ENCODE measurements at regions not wholly inside any gene's neighbourhood (a gene's known extent, or its start where the extent isn't known, plus 50 kb on each side); places are given as distances from the start of the nearest gene placed in this dataset.

DNA sequence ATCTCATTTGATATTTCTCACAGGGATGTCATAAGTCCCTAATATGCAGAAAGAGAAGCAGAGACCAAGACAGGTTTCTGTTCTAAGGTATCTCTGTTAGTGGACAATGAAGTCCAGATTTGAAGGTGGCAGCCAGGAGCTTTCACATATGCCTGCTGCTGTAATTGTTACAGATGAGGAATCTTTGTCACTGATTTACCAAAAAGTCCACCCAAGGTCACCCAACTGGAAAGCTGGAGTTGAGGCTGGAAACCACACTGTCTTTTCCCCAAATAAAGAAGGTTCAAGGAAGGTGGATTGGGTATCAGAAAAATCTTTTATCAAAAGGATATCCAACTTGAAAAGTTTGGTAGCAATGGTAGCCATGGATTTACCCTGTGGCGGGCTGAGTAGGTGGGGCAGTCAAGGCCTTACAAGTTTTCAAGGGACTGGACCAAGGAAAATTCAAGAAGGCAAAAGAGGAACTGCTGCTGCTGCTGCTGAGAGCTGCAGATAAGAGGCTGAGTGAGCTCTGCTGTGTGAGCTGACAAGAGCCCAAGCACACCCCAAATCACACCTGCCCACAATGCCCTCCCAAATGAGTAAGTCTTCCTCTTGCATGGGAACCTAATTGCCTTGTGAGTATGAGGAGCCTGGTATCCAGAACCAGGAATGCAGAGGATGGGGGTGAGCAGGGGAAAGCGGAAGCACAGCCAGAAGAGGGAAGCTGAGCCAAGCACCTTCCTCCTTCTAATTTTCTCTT, 241.2 kb downstream of the ANAPC1 start:
- H3K4me1 ChIP-seq (ENCODE audit: control insufficient read depth, extremely low read depth, insufficient read depth, low read length): no peaks in the 10 kb centered on the region
- ChIA-PET POLR2A (no interaction called here), CTCF (interaction anchor here (0.7 to 1.2 kb wide), 2 partner anchors 11 to 825 kb away, joined by 3 read pairs; no protein-coding TSS in a partner anchor)
- no peaks in the 10 kb centered on the region for H4K20me1 ChIP-seq (replicated peaks; ENCODE audit: control insufficient read depth, extremely low read depth, insufficient read depth, low read length)
- no peaks in the 10 kb centered on the region for H3K9me3 ChIP-seq (replicated peaks; ENCODE audit: control insufficient read depth, insufficient read depth, low read length)
- BruUV-seq (replicated peaks): no TSS peak
- no peaks in the 10 kb centered on the region for H3K36me3 ChIP-seq (ENCODE audit: control insufficient read depth in 2 of 2, extremely low read depth in 1 of 2, insufficient read depth in 2 of 2, low read length in 2 of 2)
- no peaks in the 10 kb centered on the region for H3K79me2 ChIP-seq (ENCODE audit: control insufficient read depth, insufficient read depth, low read length)
- H3K4me3 ChIP-seq (replicated peaks in 1 of 3; ENCODE audit: insufficient read depth in 1 of 3, low read depth in 1 of 3, low read length in 3 of 3): no peak overlapping the region
- no peak overlapping the region for H3K4me2 ChIP-seq (ENCODE audit: insufficient read depth, low read length)
- H3K9me1 ChIP-seq (replicated peaks; ENCODE audit: control insufficient read depth, extremely low read depth, insufficient read depth, low read length): no peaks in the 10 kb centered on the region
- FAIRE-seq (no peak), DNase-seq (ENCODE audit: low read depth, low spot score) (no peak)
- TF ChIP-seq MAX (IDR thresholded peaks at IDR 0.05; ENCODE audit: insufficient read depth, insufficient read length): no peak
- TF ChIP-seq POLR2A (IDR thresholded peaks at IDR 0.05; ENCODE audit: low read depth, low read length): no peak
- TF ChIP-seq JUN (IDR thresholded peaks at IDR 0.05; ENCODE audit: borderline replicate concordance, insufficient read depth, insufficient read length, low read depth): no peak
- no peak for TF ChIP-seq EZH2 (IDR thresholded peaks at IDR 0.05; ENCODE audit: borderline replicate concordance, low read depth, low read length, severe bottlenecking)
- TF ChIP-seq MYC (IDR thresholded peaks at IDR 0.05; ENCODE audit: low read depth, low read length): no peak
- TF ChIP-seq, protein P1, sequence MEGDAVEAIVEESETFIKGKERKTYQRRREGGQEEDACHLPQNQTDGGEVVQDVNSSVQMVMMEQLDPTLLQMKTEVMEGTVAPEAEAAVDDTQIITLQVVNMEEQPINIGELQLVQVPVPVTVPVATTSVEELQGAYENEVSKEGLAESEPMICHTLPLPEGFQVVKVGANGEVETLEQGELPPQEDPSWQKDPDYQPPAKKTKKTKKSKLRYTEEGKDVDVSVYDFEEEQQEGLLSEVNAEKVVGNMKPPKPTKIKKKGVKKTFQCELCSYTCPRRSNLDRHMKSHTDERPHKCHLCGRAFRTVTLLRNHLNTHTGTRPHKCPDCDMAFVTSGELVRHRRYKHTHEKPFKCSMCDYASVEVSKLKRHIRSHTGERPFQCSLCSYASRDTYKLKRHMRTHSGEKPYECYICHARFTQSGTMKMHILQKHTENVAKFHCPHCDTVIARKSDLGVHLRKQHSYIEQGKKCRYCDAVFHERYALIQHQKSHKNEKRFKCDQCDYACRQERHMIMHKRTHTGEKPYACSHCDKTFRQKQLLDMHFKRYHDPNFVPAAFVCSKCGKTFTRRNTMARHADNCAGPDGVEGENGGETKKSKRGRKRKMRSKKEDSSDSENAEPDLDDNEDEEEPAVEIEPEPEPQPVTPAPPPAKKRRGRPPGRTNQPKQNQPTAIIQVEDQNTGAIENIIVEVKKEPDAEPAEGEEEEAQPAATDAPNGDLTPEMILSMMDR (IDR thresholded peaks at IDR 0.05; ENCODE audit: extremely low read depth in 1 of 2, insufficient read depth in 1 of 2, low read depth in 1 of 2, low read length in 2 of 2): no peak
- TF ChIP-seq POLR2AphosphoS5 (IDR thresholded peaks at IDR 0.05; ENCODE audit: insufficient read depth, low read depth, low read length): no peak
- no peak for TF ChIP-seq GATA2 (IDR thresholded peaks at IDR 0.05; ENCODE audit: insufficient read depth, insufficient read length, low read depth, low read length)
- TF ChIP-seq FOS (IDR thresholded peaks at IDR 0.05; ENCODE audit: borderline replicate concordance, insufficient read depth, low read length): no peak
- H3K27me3 ChIP-seq (ENCODE audit: control insufficient read depth in 2 of 2, insufficient read depth in 2 of 2, low read length in 2 of 2): peaks cover 10 to 13% of the 10 kb centered on the region in 2 experiments
- no peak overlapping the region for H3K9ac ChIP-seq (replicated peaks; ENCODE audit: extremely low read depth, insufficient read depth, low read length)
- H2AFZ ChIP-seq (ENCODE audit: low read depth, low read length): no peak overlapping the region
- no peak overlapping the region for H3K27ac ChIP-seq (ENCODE audit: insufficient read depth, low read depth, low read length)
- dilution Hi-C loops (cut with MboI; ENCODE audit: extremely low pct_ligation_motif_present, low sequenced_read_pairs): no loop called here
- intact Hi-C loops (cut with micrococcal nuclease): no loop called here
